ENCODE measurements at regions not wholly inside any gene's neighbourhood (a gene's known extent, or its start where the extent isn't known, plus 50 kb on each side); places are given as distances from the start of the nearest gene placed in this dataset.

DNA sequence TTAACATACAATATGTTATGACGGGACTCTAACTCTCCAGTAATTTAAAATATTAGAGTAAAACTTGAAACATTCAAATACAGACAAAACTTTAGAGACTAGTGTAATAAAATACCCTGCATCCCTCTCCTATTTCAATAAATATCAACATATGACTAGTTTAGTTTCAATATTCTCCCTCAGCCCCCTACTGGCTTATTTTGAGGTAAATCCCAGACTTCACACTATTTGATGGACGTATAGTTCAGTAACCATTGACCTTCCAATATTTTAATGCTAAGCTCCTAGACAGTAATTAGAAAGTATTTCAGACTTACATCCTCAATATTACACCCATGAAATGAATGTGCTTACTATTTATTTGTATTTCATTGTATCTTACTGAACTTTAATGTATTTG is 180.7 kb upstream of the STARD13 start:
- no peak for DNase-seq (ENCODE audit: low spot score)

DNA sequence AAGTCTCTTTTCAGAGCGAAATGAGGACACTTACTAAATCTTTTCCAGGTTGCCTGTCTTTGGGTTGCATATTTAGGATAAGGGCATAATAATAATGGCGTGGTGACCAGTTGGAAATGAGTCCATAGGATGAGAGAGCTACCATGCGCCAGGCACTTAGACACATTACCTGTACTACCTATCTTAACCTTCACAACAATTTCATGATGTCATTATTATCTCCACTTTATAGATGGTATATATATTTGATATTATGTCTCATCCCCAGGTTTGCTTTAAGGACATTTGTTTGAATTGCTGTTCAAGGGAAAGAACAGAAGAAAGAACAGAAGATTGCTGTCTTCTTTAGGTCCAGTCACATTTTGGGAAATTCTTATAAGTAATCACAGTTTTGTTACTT is 182.0 kb upstream of the STARD13 start:
- no peak for DNase-seq (ENCODE audit: low spot score)

DNA sequence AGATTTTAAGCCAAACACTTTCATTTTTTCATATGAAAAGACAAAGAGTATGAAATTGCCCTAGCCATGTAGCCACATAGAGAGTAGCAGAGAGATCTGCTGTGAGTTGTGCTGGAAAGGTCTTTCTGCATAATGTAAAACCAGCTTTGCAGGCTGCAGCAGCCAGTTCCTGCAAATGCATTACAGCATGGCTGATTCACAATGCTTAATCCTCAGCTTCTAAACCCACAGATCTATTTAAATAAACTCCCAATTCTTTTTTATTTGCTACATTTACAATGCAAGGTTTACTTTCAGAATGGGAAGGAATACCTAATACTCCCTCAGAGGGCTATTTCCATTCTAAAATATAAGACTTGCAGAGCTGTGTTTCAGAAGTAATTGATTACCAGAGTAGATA is 185.6 kb upstream of the STARD13 start:
- DNase-seq (ENCODE audit: low spot score), result no peak

DNA sequence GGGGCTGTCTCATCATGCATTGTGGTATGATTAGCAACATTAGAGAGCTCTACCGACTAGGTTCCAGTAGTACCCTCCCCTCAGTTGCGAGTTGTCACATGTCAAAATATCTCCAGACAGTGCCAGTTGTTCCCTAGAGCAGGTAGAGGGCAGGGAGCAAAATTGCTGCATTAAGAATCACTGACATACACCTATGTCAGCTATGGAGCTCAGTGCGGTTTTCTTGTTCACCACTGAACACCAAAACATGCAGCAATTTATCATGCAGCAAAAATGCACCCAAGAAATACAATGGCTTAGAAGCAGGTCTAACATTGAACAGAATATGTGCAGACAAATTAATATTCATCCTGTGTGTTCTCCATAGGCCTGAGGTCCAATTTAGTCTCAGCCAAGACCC is 186.9 kb upstream of the STARD13 start:
- no peak for DNase-seq (ENCODE audit: low spot score)

DNA sequence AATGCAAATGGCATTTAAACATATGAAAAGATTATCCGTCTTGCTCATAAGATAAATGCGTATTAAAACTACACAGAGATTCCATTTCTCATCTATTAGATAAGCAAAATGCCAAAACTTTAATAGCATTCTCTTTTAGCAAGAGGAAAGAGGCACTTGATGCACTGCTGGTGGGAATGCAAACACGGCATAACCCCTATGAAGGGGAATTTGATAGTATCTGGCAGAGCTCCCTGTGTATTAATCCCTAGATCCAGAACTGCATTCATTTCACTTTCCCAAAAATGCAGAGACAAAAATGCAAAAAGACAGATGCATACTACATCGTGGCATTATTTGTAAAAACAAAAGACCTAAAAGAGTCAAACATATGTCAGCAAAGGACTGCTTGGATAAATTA is 193.6 kb upstream of the STARD13 start:
- no peak for DNase-seq (ENCODE audit: low spot score)

DNA sequence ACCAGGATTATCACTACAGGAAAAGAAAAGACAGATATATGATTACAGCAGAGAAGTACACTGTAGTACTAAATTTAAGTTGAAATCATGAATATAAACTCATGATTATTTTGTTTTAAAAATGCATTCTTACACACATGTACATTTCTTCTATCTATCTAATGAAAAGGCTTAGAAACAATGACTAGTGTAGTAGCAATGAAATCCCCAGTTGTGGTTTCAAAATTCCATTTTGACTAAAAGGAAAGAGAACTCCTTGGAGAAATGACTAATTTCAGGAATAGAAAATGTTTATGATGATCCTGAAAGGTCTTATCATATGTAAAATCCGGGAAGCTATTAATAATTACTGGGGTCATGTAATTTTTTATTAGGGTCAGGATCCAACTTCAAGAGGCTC is 195.0 kb upstream of the STARD13 start:
- peak; percentile 13 for DNase-seq (ENCODE audit: low spot score)

DNA sequence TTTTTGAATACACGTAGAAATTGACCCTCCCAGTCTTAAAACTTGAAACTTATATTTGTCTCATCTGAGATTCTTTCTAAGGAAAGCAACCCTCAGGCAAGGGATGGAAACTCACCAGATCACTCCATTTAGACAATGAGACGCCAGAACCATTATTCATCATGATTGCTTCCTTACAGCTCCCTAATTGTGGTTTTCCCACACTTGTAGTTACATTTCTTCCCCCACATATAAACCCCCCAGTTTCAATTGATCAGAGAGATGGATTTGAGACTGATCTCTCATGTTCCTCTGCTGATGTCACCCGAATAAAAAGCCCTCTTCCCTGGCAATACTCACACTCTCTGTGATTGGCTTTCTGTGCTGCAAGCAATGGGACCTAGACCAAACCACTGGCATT is 197.9 kb upstream of the STARD13 start:
- no peak for DNase-seq (ENCODE audit: low spot score)

DNA sequence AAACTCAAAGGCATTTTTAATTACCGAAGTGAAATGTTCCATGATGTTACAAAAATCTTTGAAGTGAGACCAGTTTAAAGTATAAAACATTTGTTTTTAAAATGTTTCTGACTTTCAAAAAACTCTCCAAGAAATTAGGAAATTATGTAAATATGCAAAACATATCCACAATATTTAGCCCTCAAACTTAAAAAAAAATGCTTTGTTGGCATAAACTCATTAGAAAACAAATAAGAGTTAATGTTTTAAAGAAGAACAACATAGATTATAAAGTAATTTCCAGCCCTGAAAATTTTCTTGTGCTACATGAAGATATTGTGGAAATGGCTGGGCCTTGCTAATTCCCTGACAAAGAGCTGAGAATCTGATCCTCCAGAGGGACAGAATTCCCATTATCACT is 199.7 kb upstream of the STARD13 start:
- DNase-seq (ENCODE audit: low spot score), result no peak

DNA sequence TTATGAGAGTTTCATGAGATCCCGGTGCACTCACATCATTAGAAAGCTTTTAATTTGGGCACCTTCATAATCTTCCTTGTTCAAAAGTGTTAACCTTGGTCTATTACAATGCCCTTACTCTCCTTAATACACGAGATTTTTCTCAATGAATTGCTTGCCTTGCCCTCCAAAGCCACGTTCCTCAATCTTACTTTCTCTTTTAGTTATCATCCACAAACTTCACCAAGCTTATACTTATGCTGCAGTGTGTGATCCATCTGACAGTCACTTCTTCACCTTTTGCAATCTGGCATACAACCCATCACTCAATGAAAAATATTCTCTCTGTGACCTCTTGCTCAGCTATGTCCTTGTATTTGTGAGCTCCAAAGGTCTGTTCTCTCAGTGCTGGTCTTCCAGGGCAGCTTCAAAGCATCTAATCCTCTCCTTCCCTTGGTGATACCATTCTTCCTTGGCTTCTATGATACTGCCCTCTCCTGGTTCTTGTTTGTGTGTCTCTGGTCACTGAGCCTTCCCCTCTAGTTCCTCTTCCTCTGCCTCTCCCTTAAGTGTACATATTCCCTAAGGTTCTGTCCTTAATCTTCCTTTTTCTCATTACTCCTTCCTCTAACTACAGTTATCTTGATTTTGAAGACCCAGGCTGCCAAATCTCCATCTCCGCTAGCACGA is 202.2 kb upstream of the STARD13 start:
- DNase-seq (ENCODE audit: low spot score), result peak; percentile 45

DNA sequence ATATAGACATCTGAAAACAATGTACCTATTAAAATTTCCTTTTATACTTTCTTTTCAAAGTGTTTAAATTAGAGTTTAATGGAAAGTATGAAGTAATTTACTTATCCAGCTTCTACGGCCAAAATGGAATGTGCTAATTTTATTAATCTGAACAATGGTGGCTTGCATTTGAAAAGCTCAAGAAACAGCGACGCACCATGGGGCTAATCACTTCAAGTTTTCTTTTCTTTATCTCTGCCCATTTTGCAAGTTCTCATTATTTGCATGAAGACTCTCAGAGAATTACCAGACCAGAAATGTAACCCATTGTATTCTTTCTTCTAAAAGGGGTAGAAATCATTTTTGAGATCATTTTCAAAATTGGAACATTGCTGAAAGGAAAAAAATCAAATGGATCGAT is 204.0 kb upstream of the STARD13 start:
- no peak for DNase-seq (ENCODE audit: low spot score)

DNA sequence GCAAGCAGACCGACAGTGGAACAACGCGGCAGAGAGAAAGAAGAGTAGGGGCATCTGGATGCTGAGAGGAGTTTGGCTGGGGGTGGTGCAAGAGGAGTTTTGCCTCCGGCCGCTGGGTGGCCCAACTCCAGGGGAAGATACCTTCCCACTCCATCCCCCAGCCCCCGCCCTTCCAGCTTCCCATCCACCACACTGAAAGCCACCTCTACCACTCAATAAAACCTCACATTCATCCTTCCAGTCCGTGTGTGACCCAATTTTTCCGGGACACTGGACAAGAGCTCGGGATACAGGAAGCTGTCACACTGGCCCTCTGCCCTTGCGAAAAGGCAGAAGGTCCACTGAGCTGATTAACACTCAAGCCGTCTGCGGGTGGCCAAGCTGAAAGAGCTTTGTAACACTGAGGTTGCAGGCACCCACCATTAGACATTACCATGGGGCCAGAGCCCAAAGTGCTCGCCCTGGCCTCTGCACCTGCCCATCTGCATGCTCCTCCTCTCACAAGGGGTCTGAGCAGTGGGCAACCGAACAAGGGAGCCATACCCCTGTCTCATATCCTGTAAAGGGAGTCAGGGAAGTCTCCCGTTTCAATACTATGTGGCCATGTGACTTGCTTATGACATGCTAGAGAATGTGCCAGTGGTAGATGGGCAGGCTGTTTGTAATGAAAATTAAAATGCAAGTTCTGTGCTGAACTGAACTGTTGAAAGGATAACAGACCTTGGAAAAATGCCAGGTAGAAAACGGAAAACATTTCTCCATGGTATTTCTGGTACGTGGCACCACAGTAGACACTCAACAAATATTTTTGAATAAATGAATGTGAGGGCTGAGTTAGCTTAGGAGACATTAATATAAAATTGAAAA is 205.1 kb upstream of the STARD13 start:
- no peak for DNase-seq (ENCODE audit: low spot score)

DNA sequence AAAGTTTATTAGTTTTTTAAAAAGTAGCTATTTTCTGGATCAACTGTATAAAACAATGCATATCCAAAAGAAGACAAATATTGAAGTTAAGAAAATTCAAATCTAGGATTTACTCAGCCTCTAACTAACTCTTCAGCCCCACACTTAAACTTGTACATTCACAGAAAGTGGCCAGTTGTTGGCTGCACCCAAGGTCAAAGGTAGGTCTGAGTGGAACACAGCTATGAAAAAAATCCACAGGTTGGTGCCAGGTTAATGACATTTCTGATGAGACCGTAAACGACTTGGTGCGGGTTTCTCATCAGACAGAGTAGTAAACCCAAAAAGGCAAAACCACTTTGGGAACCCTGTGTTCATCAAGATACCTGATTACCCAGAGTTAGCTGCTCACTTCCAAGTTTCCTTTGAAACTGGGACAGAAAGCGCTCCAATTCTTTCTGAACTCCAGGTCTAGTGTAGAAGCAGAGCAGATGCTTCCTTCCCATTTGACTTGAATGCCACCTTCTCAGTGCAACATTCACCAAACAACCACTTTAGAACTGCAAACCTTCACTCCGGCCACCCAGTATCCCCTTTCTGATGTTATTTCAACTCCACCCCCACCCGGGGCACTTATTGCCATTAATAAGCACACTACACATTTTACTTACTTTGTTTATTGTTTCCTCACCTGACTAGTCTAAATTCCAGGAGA is 208.3 kb upstream of the STARD13 start:
- DNase-seq (ENCODE audit: low spot score), result no peak

DNA sequence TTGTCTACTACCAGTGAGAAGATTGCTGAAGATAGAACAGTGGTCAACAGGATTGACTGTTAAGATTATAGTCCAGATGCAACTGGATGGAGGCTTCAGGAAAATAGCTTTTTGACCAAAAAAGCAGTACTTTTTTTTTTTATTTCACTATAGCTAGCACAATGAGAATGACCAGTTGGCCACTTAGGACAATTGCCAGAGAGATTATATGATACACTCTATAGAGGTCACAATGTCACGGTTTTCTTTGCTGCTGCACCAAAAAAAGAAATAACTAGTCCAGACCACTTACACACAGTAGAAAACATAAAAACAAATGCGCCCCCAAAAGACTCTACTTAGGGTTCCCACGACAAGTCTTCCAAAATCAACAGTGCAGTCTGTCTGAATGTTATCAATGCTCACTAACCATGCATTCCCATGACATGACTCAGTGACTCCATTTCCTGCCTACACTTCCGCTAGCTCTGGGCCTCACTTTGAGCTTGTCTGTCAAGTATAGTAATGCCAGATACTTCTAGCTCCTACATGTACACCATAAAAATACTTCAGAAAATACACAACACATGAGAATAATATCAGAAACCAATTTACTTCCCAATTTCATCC is 209.1 kb upstream of the STARD13 start:
- peak; percentile 31 for DNase-seq (ENCODE audit: low spot score)

DNA sequence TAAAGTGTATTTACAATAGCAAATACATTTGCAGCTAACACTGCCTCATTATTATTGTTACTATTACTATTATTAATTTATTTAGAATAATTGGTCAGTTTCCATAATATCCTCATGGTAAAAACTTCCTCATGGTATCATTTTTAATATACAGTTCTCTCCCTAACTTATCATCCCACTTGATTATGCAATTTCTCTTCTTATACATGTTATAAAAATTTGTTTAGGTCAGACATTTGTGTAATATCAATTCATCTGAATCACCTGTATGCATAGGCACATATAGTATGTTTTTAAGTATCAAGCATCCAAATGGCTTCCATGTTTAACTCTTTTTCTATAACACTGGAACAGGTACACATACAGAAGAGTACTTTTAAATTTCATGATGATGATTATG is 210.8 kb upstream of the STARD13 start:
- no peak for DNase-seq (ENCODE audit: low spot score)

DNA sequence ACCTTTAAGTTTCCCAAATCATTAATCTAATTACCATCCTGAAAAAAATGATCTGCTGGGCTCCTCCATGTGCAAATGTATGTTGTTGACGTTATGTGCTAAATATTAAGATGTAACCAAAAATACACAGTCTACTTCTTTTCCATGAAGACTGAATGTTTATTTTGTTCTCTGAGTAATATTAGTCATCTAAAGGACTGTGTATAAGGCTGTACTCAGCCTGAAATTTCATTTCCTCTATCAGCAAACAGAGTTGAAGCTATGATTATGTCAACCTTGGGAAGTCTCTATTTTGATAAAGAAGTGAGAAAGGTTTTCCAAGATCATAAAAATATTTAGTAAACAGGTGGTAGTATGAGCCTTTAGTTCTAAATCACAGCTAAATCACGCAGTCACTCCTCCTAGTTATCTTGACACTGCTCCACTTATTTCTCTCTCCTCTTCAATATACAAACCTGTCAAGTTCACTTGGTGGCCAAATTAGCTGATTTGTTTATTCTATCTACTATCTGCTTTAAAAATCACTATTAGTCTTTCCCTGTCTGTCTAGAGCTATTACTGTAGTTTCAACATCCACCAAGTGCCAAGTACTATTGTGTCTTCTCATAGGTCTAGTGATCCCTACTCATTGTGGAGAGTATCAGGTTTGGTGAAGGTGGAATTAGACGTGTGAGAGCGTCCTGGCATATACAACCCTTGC is 211.7 kb upstream of the STARD13 start:
- no peak for DNase-seq (ENCODE audit: low spot score)

DNA sequence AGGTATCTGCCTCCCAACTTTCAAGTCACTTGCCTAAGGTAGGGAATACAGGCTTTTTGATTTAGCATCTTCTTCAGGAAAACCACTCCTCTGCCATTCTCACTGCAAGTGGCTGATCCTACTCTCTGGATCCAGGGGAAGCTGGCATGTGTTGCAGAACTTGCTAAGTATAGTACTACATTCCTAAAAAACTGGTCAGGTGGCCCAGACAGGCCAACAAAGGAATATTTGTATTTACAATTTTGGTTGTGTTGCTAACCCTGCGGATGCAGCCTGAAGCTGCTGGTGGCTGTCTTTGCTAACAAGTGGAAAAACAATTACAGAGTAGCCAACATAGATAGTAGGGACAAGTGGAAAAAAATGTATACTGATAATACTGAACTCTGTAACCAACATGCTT is 222.5 kb upstream of the STARD13 start:
- DNase-seq (ENCODE audit: low spot score), result no peak

DNA sequence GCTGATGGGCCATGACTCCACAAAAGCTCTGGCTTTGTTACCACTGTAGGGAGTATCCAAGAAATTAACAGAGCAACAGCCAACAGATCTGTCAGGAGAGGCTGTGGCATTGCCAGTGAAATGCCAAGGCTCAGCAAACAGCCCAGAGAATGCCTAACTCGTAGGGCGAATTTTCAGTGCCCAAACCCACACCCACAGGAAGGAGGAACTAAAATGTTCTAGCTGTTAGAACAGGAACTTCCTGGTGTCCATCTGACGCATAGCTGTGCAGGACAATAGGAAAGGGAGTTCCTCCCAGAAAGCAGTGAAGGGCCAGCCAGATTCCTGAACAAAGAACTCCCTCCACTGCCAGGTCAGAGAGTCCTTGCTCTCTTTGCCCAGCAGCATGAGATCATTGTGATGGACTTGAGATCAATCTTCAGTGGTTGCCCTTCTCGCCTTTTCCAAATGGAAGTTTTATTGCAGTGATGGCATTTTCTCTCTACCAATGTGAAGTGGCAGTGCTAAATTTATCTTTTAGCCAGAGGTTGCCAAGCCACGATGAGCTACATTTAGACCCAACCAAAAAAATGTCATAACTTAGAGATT is 224.2 kb upstream of the STARD13 start:
- no peak for DNase-seq (ENCODE audit: low spot score)

DNA sequence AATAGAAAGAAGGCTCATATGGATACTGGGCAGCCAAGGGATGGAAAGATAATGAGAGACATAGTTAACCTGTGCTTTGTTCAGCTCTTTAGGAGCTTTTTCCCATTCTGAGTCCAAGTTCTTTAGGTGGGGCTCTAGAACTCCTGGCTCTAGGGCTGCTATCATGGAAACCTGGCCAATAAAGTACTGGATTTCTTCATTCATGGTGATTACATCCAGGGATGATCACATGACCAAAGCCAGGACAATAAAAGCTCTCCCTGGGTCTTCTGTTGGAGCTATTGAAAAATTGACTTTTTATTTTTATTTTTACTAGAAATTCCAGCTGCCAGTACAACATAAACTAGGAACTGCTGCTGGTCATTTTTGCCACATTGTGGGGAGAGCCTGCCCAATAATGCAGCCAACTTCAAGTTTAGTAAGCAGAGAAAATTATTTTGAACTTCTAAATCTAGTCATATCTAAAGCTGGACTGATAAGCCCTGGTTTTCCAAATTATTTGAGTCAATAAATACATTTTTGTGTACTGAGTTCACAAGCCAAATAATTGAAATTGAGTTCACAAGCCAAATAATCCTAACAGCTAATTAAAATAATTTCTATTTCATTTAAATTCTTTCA is 224.9 kb upstream of the STARD13 start:
- DNase-seq (ENCODE audit: low spot score), result no peak

DNA sequence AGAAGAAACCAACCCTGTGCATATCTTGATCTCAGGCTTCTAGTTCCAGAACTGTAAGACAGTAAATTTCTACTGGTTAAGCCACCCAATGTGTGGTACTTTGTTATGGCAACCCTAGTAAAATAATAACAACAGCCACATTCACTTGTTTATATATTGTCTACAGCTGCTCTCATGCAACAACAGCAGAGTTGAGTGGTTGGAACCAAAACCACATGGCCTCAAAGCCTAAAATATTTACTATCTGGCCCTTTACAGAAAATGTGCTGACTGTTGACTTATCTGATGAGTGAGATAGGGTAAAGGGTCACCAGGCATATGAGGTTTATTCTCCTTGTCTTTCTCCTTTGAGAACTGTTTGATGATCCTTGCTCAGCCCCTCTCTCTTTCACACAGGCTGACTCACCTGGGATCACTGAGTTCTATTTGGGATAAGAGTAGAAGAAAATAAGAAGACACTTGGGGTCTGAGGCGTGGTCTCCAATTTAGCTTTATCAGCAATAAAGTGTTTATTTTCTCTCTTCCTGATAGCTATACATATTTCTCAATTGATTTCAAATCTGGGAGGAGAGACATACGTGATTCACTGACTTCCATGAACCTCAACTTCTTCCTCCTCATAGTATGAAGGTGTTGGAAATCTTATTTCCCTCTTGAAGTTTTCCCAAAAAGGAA is 227.5 kb upstream of the STARD13 start:
- no peak for DNase-seq (ENCODE audit: low spot score)

DNA sequence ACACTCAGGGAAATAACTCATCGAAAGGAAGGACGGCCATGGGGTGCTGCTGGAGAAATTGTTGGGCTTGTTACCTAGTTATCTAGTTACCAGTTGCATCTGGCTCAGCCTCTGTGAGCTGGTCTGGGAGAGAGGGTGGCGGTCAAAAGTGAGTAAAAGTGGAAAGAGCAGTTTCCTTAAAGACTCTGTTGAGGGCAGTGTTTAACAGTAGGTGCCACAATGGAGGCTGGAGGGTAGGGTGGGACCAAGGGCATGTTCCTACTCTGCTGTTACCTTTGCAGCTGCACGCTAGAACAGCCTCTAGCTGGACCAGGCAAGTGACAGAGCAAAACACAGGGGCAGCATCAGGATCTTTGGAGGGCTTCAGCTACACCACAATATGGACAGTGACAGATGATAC is 228.8 kb upstream of the STARD13 start:
- no peak for DNase-seq (ENCODE audit: low spot score)

DNA sequence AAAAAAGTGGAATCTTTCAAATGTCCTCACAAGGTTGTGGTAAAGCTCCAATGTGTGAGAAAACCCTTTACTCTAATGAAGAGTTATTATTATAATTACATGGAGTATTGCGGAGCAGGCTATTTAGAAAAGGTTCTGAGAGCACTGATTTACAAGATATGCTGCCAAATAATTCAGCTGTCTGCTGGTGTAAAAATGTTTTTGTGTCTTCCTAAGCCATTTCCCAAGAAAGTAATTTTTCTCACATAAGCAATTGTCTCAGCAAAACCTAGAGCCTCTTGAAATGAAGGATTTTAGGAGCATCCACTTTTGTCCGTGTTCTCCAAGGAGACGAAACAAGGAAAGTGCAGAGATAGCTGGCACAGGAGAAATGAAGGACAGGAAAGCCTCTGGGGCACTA is 229.6 kb upstream of the STARD13 start:
- no peak for DNase-seq (ENCODE audit: low spot score)

Data from hepatic stellate cell (primary cell).